ENCODE measurements at regions not wholly inside any gene's neighbourhood (a gene's known extent, or its start where the extent isn't known, plus 50 kb on each side); places are given as distances from the start of the nearest gene placed in this dataset.

DNA sequence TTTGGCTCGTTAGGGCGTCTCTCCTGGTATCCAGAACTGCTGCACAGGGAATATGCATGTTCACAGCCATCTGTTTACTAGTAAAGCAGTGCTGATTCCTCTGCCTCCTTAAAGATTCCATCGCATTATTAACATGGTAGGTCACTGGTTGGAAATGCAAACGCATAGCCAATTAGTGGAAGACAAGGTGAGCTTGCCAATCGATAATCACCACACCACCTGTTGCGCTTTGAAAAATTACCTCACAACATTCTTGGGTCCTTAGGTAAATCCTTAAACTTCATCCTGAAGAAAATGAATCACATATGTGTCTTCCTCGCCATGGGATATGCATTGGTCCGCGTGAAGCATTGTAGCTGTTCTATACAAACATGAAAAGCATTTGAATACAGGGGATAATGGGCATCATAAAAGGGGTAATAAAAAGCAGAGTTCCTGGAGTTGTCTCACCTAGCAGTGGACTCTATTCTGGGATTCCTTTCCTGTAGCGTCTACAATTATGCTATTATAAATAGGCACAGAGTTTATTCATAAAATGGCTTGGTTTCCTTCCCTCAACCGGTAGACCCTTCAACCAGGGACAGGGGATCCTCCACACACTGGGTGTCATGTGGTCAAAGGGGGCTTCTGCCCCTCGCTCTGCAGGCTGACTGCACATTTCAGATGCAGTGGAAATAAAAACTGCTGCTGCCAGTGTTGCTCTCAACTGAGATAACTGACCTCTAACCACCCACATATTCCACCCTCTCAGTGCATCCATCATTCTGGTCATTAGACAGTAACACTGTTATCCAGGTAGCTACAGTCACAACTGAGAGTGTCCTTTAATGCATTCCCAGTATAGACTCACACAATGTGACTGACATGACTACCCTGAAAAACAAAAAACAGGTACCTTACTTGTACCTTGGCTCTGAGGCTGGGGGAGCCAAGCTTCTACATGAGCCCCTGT lies 389.2 kb upstream of the NFE2L3 start:
- Histone ChIP-seq H3K36me3 (no peaks in the 10 kb centered on the region), H3K4me1 (no peaks in the 10 kb centered on the region), H3K4me3 (no peak overlapping the region), H3K9me3 (no peaks in the 10 kb centered on the region), H3K27ac (no peak overlapping the region), H3K27me3 (ENCODE audit: low read depth) (peaks cover 5% of the 10 kb centered on the region)
- intact Hi-C loops (cut with DNase I): no loop called here
- no peak for ATAC-seq
- TF ChIP-seq, protein P1, sequence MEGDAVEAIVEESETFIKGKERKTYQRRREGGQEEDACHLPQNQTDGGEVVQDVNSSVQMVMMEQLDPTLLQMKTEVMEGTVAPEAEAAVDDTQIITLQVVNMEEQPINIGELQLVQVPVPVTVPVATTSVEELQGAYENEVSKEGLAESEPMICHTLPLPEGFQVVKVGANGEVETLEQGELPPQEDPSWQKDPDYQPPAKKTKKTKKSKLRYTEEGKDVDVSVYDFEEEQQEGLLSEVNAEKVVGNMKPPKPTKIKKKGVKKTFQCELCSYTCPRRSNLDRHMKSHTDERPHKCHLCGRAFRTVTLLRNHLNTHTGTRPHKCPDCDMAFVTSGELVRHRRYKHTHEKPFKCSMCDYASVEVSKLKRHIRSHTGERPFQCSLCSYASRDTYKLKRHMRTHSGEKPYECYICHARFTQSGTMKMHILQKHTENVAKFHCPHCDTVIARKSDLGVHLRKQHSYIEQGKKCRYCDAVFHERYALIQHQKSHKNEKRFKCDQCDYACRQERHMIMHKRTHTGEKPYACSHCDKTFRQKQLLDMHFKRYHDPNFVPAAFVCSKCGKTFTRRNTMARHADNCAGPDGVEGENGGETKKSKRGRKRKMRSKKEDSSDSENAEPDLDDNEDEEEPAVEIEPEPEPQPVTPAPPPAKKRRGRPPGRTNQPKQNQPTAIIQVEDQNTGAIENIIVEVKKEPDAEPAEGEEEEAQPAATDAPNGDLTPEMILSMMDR (IDR thresholded peaks at IDR 0.05): no peak
- no peak for DNase-seq

DNA sequence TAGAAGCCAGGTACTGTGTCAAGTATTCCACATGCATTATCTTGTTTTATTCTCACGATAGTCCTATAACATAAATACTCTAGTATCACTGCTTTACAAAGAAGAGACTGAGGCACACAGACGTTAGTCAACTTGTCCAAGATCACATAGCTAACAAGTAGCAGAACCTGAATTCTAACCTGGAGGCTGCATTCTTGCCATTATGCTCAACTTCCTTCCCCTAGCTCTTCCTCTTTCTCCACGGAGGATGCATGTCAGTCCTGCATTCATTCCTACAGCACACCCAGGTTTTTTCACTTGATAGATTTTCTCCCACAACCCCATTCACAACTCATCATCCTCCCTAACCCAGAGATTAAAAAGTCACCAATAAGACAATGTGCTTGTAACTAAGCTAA lies 388.5 kb upstream of the NFE2L3 start:
- H3K4me3 ChIP-seq: no peak overlapping the region
- DNase-seq (no peak), ATAC-seq (no peak)
- H3K27ac ChIP-seq: no peak overlapping the region
- TF ChIP-seq, protein P1 (IDR thresholded peaks at IDR 0.05): no peak
- intact Hi-C loops (cut with DNase I): no loop called here
- H3K9me3 ChIP-seq: no peaks in the 10 kb centered on the region
- no peaks in the 10 kb centered on the region for H3K4me1 ChIP-seq
- H3K27me3 ChIP-seq (ENCODE audit: low read depth): peaks cover 5% of the 10 kb centered on the region
- H3K36me3 ChIP-seq: no peaks in the 10 kb centered on the region

DNA sequence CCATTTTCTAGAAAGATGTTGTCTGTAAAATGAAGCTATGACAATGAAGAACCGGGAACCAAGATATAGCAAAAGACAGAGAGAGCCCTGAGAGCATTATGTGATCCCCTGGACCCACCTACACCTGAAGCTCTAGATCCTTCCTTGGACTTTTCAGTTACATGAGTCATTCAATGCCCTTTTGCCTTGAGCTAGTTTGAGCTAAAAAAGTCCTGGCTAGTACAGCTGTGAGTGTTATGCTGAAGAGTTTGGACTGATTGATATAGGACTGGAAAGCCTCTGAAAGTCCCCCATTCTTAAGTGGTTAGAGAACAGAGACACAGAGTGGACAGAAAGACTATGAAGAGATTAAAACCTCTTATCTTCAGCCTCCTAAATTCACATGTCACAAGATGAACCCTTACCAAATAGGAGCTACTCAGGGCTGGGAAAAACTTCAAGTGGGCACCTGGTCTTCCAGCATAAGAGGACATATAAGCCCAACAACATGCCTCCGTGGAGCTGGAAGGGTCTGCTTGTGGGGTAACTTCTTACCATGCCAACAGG lies 386.8 kb upstream of the NFE2L3 start:
- ATAC-seq: no peak
- intact Hi-C loops (cut with DNase I): no loop called here
- TF ChIP-seq, protein P1 (IDR thresholded peaks at IDR 0.05): no peak

DNA sequence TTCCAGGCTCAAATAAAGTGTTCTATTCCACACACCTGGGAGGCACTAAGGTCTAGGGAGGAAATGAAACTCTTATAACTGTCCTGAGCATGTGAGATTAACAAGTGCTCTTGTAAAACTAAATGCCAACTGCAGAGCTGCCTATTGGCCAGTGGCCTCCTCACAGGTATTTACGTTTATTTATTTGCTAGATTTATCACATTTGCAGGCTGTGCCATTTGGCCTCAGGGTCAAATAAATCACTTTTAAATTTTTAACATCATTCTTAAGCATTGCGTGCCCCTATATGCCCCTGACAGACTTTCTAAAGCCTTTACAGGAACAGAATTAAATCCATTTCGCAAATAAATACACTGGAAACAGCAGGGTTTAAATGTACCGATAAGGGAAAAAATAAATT lies 381.8 kb upstream of the NFE2L3 start:
- no peak overlapping the region for H3K4me3 ChIP-seq
- no peaks in the 10 kb centered on the region for H3K4me1 ChIP-seq
- no peak overlapping the region for H3K27ac ChIP-seq
- no peaks in the 10 kb centered on the region for H3K27me3 ChIP-seq (ENCODE audit: low read depth)
- ATAC-seq (peak in 1 of 2 donors; percentile 45), DNase-seq (no peak)
- TF ChIP-seq, protein P1 (IDR thresholded peaks at IDR 0.05): no peak
- intact Hi-C loops (cut with DNase I): no loop called here
- no peaks in the 10 kb centered on the region for H3K36me3 ChIP-seq
- no peaks in the 10 kb centered on the region for H3K9me3 ChIP-seq

More for the DNA sequence above, 386.8 kb upstream of the NFE2L3 start:
- no peak overlapping the region for H3K4me3 ChIP-seq
- H3K27ac ChIP-seq: no peak overlapping the region
- H3K4me1 ChIP-seq: no peaks in the 10 kb centered on the region
- peaks cover 5% of the 10 kb centered on the region for H3K27me3 ChIP-seq (ENCODE audit: low read depth)
- DNase-seq: no peak
- no peaks in the 10 kb centered on the region for H3K36me3 ChIP-seq
- no peaks in the 10 kb centered on the region for H3K9me3 ChIP-seq

DNA sequence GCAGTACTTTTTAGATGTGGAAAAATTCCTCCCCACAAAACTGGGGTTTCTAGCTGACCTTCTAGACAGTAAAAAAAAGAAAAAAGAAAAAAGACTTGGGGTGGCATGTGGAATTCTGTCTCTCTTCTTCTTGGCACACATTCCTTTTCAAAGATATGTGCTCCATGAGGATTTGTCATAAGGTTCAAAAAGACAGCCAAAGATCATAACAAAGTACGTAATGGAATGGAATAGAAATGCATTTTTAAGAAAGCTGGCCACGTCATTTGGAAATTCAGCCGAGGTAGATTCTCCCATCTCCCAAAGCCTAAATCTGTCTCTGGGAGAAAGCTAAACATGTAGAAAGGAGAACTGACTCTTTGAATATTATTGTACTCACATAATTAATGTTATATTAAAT lies 381.3 kb upstream of the NFE2L3 start:
- no peaks in the 10 kb centered on the region for H3K4me1 ChIP-seq
- H3K27ac ChIP-seq: no peak overlapping the region
- H3K36me3 ChIP-seq: no peaks in the 10 kb centered on the region
- H3K4me3 ChIP-seq: no peak overlapping the region
- DNase-seq (no peak), ATAC-seq (no peak)
- TF ChIP-seq, protein P1 (IDR thresholded peaks at IDR 0.05): no peak
- intact Hi-C loops (cut with DNase I): no loop called here
- H3K9me3 ChIP-seq: no peaks in the 10 kb centered on the region
- no peaks in the 10 kb centered on the region for H3K27me3 ChIP-seq (ENCODE audit: low read depth)

Measured in lower lobe of right lung (tissue), 2 donors.